NT2/D1 (cell line): ENCODE measurements at regions not wholly inside any gene's neighbourhood (a gene's known extent, or its start where the extent isn't known, plus 50 kb on each side); places are given as distances from the start of the nearest gene placed in this dataset.

ENCODE experiments used
- SUZ12 ChIP-seq: IDR thresholded peaks from 2 replicates; pipeline ENCODE4 v1.6.1; 2011; ENCODE audit not compliant: insufficient read length, insufficient read depth; ENCODE audit errors: extremely low read depth
- YY1 ChIP-seq: IDR thresholded peaks from 2 replicates; pipeline ENCODE4 v1.6.1; 2011; ENCODE audit not compliant: insufficient read length, insufficient read depth
- ZNF274 ChIP-seq: IDR thresholded peaks from 2 replicates; pipeline ENCODE4 v1.6.1; 2011; ENCODE audit warnings: mild to moderate bottlenecking, low read depth, low read length

GRCh38 chr12:18805516-18806248, 67.8 kb downstream of the CAPZA3 start:
- TF ChIP-seq YY1 (no peak), ZNF274 (no peak), SUZ12 (no peak)
